IPS DF 6.9 (cell line): ENCODE measurements at regions not wholly inside any gene's neighbourhood (a gene's known extent, or its start where the extent isn't known, plus 50 kb on each side); places are given as distances from the start of the nearest gene placed in this dataset.

Experiments used
- DNase-seq: peaks from one replicate; pipeline ENCODE4 v3.0.0-alpha.2; 2013; ENCODE audit warnings: low read depth, low spot score
- H3K27ac ChIP-seq: one replicate; pipeline ENCODE4 v1.5.1; 2013; ENCODE audit warnings: low read length, control low read depth
- H3K27me3 ChIP-seq: 2 replicates; pipeline ENCODE4 v1.6.1; 2013; ENCODE audit warnings: mild to moderate bottlenecking, low read length; ENCODE audit not compliant: control insufficient read depth, insufficient read depth
- H3K36me3 ChIP-seq: 2 replicates; pipeline ENCODE4 v1.6.1; 2013; ENCODE audit warnings: low read length; ENCODE audit not compliant: control insufficient read depth, insufficient read depth
- H3K4me1 ChIP-seq: 2 replicates; pipeline ENCODE4 v1.6.1; 2013; ENCODE audit warnings: low read length; ENCODE audit not compliant: control insufficient read depth, insufficient read depth
- H3K4me3 ChIP-seq: 2 replicates; pipeline ENCODE4 v1.5.1; 2013; ENCODE audit warnings: mild to moderate bottlenecking, low read length
- H3K9me3 ChIP-seq: 2 replicates; pipeline ENCODE4 v1.6.1; 2013; ENCODE audit warnings: low read length, inconsistent platforms; ENCODE audit not compliant: control insufficient read depth, insufficient read depth
- WGBS: extraction: QIAGEN DNeasy Blood & Tissue Kit; methylation state at CpG from one replicate; pipeline ENCODE4 v1.1.7; 2013; ENCODE audit warnings: mixed read lengths, missing lambda C conversion rate; ENCODE audit not compliant: insufficient read length, insufficient coverage; 5-methylcytosine and 5-hydroxymethylcytosine counted together

GRCh38 chr4:138310991-138311390 is 68.8 kb upstream of the SLC7A11 start:
- H3K9me3 ChIP-seq = no peaks in the 10 kb centered on the region
- no peak for DNase-seq

DNA sequence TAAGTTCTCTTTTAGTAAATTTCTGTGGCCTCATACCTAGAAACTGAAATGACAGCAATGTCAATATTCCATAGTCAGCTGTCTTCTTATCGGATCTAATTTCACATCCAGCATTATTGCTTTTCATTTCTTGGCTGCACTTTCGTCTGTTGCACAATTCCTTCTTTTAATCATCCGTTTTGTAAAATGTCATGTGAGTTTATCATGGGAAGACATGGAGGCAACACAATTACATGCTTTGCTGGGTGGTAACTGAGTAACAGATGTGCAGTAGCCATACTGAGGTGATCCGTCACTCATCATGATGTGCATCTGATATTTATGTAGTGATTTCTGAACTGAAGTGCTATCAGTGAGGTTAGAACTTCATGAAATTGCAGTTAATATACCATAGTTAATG is 68.3 kb upstream of the SLC7A11 start:
- WGBS = no CpG with 5 or more reads among the region's 4 CpGs
- H3K27me3 ChIP-seq = no peaks in the 10 kb centered on the region
- H3K4me1 ChIP-seq = no peaks in the 10 kb centered on the region
- no peak overlapping the region for H3K4me3 ChIP-seq
- no peak for DNase-seq
- H3K9me3 ChIP-seq = no peaks in the 10 kb centered on the region
- H3K36me3 ChIP-seq = no peaks in the 10 kb centered on the region
- no peak overlapping the region for H3K27ac ChIP-seq

More at GRCh38 chr4:138310991-138311390, 68.8 kb upstream of the SLC7A11 start:
- H3K27ac ChIP-seq = no peak overlapping the region
- no peaks in the 10 kb centered on the region for H3K36me3 ChIP-seq
- WGBS = no CpG with 5 or more reads among the region's 1 CpG
- no peaks in the 10 kb centered on the region for H3K27me3 ChIP-seq
- H3K4me1 ChIP-seq = no peaks in the 10 kb centered on the region
- H3K4me3 ChIP-seq = no peak overlapping the region

DNA sequence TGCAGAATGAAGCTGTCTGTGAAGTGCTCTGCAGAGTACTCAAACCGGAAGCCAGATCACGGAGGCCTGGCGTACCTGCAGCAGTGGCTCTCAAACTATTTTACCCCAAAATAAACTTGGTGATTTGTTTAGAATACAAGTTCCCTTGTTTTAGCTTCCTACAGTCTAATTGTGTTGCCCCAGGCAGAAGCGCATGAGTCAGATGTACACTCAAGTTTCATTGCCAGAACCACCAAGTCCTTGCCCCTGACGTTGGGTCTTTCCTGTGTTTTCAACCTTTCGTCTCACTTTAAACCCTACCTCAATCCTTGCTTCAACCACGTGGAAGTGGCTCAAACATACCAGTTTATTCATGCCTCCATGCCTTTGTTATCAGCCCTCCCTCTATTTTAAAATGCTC is 66.2 kb upstream of the SLC7A11 start:
- no CpG with 5 or more reads among the region's 7 CpGs for WGBS
- Histone ChIP-seq H3K36me3 (no peaks in the 10 kb centered on the region), H3K27ac (no peak overlapping the region), H3K4me1 (no peaks in the 10 kb centered on the region), H3K4me3 (no peak overlapping the region), H3K9me3 (no peaks in the 10 kb centered on the region), H3K27me3 (no peaks in the 10 kb centered on the region)
- DNase-seq = no peak

DNA sequence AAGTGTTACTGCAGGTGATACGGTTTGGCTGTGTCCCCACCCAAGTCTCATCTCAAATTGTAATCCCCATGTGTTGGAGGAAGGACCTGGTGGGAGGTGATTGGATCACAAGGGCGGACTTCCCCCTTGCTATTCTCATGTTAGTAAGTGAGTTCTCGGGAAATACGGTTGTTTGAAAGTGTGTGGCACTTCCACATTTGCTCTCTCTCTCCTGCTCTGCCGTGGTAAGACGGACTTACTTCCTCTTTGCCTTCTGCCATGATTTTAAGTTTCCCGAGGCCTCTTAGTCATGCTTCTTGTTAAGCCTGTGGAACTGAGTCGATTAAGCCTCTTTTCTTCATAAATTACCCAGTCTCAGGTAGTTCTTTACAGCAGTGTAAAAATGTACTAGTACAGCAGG is 65.2 kb upstream of the SLC7A11 start:
- WGBS = no CpG with 5 or more reads among the region's 8 CpGs
- no peak overlapping the region for H3K27ac ChIP-seq
- H3K4me1 ChIP-seq = no peaks in the 10 kb centered on the region
- H3K27me3 ChIP-seq = no peaks in the 10 kb centered on the region
- H3K4me3 ChIP-seq = no peak overlapping the region
- no peaks in the 10 kb centered on the region for H3K36me3 ChIP-seq
- H3K9me3 ChIP-seq = no peaks in the 10 kb centered on the region
- no peak for DNase-seq

DNA sequence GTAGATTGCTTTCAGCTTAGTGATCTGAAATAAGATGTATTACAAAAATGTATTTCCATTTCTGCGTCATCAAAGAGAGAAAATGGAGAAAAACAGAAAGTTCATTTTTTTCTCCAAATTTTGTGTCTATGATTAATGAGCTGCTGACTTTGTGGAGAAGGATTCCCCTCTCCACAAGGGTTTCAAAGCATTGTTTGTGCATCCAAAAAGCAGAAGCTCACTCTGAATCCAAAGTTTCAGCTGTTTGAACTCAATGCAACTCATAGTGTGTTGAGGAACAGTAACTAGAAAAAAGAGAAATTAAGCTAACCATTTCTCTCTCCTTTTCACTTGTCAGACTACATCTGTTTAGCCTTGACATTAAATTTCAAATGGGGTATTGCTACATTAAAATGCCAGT is 62.9 kb upstream of the SLC7A11 start:
- Histone ChIP-seq H3K9me3 (no peaks in the 10 kb centered on the region), H3K4me1 (no peaks in the 10 kb centered on the region), H3K36me3 (no peaks in the 10 kb centered on the region), H3K27me3 (no peaks in the 10 kb centered on the region), H3K4me3 (no peak overlapping the region), H3K27ac (no peak overlapping the region)
- WGBS = no CpG with 5 or more reads among the region's 1 CpG
- DNase-seq = no peak

GRCh38 chr4:138301536-138301935 is 59.4 kb upstream of the SLC7A11 start:
- Histone ChIP-seq H3K9me3 (no peaks in the 10 kb centered on the region), H3K36me3 (no peaks in the 10 kb centered on the region), H3K4me3 (no peak overlapping the region), H3K4me1 (no peaks in the 10 kb centered on the region), H3K27me3 (no peaks in the 10 kb centered on the region), H3K27ac (no peak overlapping the region)
- no CpG with 5 or more reads among the region's 2 CpGs for WGBS
- no peak for DNase-seq

DNA sequence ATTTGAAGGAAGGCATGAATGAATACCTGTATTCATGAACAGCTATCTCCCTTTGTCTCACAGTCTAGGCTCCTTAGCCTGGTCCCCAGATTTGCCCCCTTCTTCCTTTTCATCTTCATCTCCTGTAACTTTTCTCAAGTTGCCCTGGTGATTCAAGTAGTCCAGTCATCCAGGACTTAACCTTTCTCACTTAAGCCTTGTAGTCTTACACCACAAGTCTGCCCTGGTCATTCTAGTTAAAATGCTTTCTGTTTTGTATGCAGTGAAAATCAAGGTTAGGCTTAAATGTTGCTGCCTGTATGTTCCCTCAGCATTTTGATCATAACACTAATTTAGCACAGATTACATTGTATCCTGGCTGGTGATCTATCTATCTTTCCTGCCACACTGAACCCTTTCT is 58.5 kb upstream of the SLC7A11 start:
- no peak overlapping the region for H3K27ac ChIP-seq
- DNase-seq = no peak

GRCh38 chr4:138299881-138300280 is 57.7 kb upstream of the SLC7A11 start:
- H3K36me3 ChIP-seq = no peaks in the 10 kb centered on the region
- no peaks in the 10 kb centered on the region for H3K9me3 ChIP-seq
- H3K27me3 ChIP-seq = no peaks in the 10 kb centered on the region
- WGBS = no CpG with 5 or more reads among the region's 5 CpGs
- no peak overlapping the region for H3K27ac ChIP-seq
- H3K4me1 ChIP-seq = no peaks in the 10 kb centered on the region
- H3K4me3 ChIP-seq = no peak overlapping the region
- no peak for DNase-seq

More for the DNA sequence above, 58.5 kb upstream of the SLC7A11 start:
- Histone ChIP-seq H3K4me1 (no peaks in the 10 kb centered on the region), H3K27me3 (no peaks in the 10 kb centered on the region), H3K9me3 (no peaks in the 10 kb centered on the region), H3K36me3 (no peaks in the 10 kb centered on the region), H3K4me3 (no peak overlapping the region)

- WGBS = no CpG with 5 or more reads among the region's 1 CpG
- Histone ChIP-seq H3K36me3 (no peaks in the 10 kb centered on the region), H3K9me3 (no peaks in the 10 kb centered on the region), H3K27me3 (no peaks in the 10 kb centered on the region), H3K27ac (no peak overlapping the region), H3K4me3 (no peak overlapping the region), H3K4me1 (no peaks in the 10 kb centered on the region)
- no peak for DNase-seq
Measured at GRCh38 chr4:138298866-138299265, 56.7 kb upstream of the SLC7A11 start.

DNA sequence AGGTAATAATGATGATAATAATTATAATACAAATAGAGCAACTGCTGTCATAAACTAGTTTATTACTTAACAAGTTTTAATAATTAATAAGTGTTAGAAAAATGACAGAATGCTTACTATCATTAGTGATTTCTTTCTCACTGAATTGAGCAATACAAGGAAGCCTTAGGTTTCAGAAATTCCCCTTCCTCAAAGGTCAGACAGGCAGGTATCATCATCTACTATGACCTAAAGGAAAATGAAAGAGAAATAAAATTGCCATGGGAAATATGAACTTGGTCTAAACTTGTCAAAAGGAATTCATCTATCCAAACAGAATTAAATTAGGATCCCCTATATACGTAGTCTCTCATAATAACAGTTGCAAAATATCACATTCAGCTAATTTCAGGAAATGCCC is 56.3 kb upstream of the SLC7A11 start:
- H3K4me1 ChIP-seq = no peaks in the 10 kb centered on the region
- H3K9me3 ChIP-seq = no peaks in the 10 kb centered on the region
- H3K27me3 ChIP-seq = no peaks in the 10 kb centered on the region
- no CpG with 5 or more reads among the region's 1 CpG for WGBS
- no peaks in the 10 kb centered on the region for H3K36me3 ChIP-seq
- no peak overlapping the region for H3K27ac ChIP-seq
- DNase-seq = no peak
- no peak overlapping the region for H3K4me3 ChIP-seq

- H3K4me1 ChIP-seq = no peaks in the 10 kb centered on the region
- no peak overlapping the region for H3K27ac ChIP-seq
- no peaks in the 10 kb centered on the region for H3K9me3 ChIP-seq
- no CpG with 5 or more reads among the region's 3 CpGs for WGBS
- H3K27me3 ChIP-seq = no peaks in the 10 kb centered on the region
- no peaks in the 10 kb centered on the region for H3K36me3 ChIP-seq
- H3K4me3 ChIP-seq = no peak overlapping the region
- no peak for DNase-seq
Measured at GRCh38 chr4:138297743-138298405, 55.7 kb upstream of the SLC7A11 start.
